22Rv1 (cell line): ENCODE measurements at regions not wholly inside any gene's neighbourhood (a gene's known extent, or its start where the extent isn't known, plus 50 kb on each side); places are given as distances from the start of the nearest gene placed in this dataset.
"Not testable (repeated sequence)": the region's sequence is repeated elsewhere in the genome, so short reads cannot be mapped to it uniquely, and the experiment has no call there.

Experiments used
- H3K27ac ChIP-seq: fragments of 450-650 bp; 2 replicates; pipeline ENCODE4 v1.5.1; 2017
- ZFX ChIP-seq: fragments of 450-650 bp; IDR thresholded peaks from 2 replicates; pipeline ENCODE4 v1.6.1; 2017; ENCODE audit warnings: antibody characterized with exemption, borderline replicate concordance
- TF ChIP-seq, protein P1 (sequence below): fragments of 450-650 bp; IDR thresholded peaks from 2 replicates; pipeline ENCODE4 v1.5.1; 2017; ENCODE audit warnings: mild to moderate bottlenecking

DNA sequence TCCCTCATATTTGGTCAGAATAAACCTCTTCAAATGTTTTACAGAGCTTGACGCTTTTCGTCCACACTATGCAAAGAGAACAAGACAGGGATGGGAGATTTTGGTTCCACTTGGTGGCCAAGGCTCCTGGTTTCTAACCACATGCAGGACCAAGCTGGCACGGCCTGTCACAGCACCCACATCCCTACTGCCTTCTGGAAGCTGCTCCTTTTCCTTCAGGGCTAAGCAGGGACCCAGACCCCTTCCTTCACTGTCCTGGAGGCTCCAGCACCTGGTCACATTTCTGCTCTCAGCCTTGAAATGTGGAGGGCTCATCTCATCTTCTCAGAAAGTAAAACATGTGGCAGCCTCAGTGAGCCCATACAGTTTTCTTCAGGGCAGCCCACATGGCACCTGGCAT, 50.4 kb upstream of the ARHGEF7 start:
- H3K27ac ChIP-seq, result no peak overlapping the region
- no peak for TF ChIP-seq ZFX
- TF ChIP-seq, protein P1, sequence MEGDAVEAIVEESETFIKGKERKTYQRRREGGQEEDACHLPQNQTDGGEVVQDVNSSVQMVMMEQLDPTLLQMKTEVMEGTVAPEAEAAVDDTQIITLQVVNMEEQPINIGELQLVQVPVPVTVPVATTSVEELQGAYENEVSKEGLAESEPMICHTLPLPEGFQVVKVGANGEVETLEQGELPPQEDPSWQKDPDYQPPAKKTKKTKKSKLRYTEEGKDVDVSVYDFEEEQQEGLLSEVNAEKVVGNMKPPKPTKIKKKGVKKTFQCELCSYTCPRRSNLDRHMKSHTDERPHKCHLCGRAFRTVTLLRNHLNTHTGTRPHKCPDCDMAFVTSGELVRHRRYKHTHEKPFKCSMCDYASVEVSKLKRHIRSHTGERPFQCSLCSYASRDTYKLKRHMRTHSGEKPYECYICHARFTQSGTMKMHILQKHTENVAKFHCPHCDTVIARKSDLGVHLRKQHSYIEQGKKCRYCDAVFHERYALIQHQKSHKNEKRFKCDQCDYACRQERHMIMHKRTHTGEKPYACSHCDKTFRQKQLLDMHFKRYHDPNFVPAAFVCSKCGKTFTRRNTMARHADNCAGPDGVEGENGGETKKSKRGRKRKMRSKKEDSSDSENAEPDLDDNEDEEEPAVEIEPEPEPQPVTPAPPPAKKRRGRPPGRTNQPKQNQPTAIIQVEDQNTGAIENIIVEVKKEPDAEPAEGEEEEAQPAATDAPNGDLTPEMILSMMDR, result no peak

DNA sequence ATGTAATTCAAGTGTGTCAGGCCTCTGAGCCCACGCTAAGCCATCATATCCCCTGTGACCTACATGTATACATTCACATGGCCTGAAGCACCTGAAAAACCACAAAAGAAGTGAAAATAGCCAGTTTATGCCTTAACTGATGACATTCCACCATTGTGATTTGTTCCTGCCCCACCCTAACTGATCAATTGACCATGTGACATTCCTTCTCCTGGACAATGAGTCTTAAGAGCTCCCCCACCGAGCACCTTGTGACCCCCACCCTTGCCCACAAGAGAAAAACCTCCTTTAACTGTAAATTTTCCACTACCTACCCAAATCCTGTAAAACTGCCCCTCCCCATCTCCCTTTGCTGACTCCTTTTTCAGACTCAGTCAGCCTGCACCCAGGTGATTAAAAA, 52.1 kb upstream of the ARHGEF7 start:
- H3K27ac ChIP-seq, result no peak overlapping the region
- no peak for TF ChIP-seq ZFX
- TF ChIP-seq, protein P1, result no peak

DNA sequence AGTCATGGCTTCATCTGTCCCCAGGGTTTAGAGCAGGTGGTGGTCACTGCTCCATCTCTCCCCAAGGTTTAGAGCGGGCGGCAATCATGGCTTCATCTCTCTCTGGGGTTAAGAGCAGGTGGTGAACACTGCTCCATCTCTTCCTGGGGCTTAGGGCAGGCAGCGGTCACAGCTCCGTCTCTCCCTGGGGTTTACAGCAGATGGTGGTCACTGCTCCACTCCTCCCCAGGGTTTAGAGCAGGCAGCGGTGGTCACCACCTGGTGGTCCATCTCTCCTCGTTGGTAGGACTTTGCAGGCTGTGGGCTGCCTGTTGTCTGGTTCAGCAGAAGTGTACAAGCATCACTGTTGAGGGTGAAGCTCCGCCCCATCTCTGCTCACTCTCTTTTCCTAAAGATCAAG, 52.8 kb upstream of the ARHGEF7 start:
- no peak overlapping the region for H3K27ac ChIP-seq
- TF ChIP-seq, protein P1, result no peak
- TF ChIP-seq ZFX, result no peak

DNA sequence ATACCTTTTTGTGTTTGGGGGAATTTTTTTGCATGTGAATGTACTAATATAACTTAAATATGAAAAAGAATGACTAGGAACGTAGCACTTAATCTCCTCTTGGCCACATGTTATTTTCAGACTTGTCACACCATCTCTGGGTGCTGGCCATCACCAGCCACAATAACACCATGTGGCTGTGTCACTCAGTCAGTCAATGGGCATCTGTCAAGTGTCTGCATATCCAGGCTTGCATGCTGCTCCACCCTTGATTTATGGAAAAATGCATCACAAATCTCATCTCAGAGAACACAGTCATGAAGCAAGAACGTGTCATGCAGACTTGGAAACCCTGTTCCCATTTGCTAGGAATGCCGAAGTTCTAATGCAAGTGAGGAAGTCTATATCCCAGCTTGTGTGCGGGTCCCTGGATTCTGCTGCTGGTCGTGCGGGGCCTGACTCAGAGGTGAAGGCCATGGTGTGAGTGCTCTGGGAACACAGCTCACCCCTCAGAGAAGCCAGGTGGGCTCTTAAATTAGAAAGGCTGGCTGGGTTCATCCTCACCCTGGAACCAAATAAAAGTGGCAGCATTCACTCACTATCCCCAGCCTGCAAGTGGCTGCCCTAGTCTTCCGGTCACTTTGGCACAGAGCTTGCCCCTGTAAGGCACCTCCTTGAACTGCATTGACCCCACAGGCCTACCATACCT, 53.6 kb upstream of the ARHGEF7 start:
- no peak for TF ChIP-seq ZFX
- TF ChIP-seq, protein P1, result no peak
- H3K27ac ChIP-seq, result no peak overlapping the region

DNA sequence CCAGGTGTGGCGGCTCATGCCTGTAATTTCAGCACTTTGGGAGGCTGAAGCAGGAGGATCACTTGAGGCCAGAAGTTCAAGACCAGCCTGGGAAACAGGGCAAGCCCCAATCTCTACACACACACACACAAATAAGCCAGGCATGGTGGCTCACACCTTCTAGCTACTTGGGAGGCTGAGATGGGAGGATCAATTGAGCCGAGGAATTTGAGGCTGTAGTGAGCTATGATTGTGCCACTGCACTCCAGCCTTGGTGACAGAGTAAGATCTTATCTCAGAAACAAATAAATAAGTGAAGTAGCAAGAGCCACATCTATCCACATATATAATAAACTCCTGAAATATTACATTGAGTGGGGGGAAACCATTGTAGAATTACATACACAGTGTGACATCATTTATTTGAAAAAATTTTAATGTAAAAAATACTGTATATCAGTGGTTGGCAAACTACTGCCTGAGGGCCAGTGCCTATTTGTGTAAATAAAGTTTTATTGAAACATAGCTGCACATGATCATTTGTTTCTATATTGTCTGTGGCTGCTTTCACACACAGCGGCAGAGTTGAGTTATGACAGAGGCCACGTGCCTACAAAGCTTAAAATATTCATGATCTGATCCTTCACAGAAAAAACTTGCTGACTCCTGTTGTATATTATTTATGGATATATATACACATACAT, 54.7 kb upstream of the ARHGEF7 start:
- no peak overlapping the region for H3K27ac ChIP-seq
- TF ChIP-seq ZFX, result no peak
- TF ChIP-seq, protein P1, result no peak

DNA sequence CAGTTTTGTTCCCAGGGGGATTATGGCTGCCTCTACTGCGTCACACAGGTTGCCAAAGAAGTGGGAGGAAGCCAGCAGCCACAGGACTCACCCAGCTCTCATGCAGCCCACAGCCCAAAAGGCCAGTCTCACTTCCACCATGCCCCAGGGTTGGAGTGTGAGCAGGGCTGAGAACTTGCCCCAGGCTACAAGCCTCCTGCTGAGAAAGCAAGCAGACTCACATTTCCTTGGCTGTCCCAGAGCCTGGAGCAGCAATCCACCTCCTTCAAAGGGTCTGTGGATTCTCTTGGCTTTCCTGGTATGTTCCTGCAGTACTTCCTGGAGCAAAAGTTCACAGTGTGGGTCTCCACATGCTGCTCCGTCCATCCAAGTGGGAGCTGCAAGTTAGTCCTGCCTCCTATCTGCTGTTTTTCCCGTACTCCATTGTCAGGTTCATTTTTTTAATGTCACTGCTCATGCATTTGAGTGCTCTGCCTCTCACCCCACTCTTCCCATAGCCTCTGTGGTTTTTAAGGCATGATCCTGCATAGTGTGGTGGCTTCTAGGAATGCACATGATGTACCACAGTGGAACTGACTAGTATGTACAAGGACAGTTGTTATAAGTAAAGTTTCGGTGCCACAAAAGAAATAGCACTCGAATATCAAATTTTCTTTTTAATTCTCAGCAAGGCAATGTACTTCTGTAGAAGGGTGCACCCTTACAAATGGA, 56.2 kb upstream of the ARHGEF7 start:
- H3K27ac ChIP-seq, result no peak overlapping the region
- no peak for TF ChIP-seq ZFX
- TF ChIP-seq, protein P1, result no peak

DNA sequence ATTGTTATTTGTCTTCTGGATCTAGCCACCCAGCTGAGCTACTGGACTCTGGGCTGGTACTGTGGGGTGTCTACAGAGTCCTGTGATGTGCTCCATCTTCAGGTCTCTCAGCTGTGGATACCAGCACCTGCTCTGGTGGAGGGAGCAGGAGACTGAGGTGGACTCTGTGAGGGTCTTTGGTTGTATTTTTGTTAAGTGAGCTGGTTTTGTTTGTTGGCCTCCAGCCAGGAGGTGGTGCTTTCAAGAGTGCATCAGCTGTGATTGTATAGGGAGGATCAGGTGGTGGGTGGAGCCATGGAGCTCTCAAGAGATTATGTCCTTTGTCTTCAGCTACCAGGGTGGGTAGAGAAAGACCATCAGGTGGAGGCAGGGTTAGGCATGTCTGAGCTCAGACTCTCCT, 56.8 kb upstream of the ARHGEF7 start:
- not testable (repeated sequence) for H3K27ac ChIP-seq

DNA sequence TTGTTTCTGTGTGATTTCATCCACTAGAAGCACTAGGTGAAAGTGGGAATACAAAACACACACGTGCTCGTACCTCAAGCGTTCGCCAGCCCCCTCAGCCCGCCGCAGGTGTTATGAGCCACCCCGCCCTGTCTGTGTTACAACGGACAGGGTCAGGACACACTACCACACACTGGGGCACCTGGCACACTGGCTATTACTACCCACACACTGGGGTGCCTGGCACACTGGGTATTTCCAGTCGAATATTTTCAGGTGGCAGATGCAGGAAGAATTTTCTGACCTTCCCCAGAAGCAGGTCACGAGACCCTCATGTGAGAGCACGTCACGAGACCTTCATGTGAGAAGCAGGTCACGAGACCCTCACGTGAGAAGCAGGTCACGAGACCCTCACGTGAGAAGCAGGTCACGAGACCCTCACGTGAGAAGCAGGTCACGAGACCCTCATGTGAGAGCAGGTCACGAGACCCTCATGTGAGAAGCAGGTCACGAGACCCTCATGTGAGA, 63.3 kb upstream of the ARHGEF7 start:
- H3K27ac ChIP-seq, result not testable (repeated sequence)
